Liver (tissue), 8 donors: ENCODE measurements at regions not wholly inside any gene's neighbourhood (a gene's known extent, or its start where the extent isn't known, plus 50 kb on each side); places are given as distances from the start of the nearest gene placed in this dataset.

Experiments
- DNase-seq: peaks from one replicate; pipeline ENCODE4 v3.0.0-alpha.2; 2017; ENCODE audit warnings: low spot score
- H3K27ac ChIP-seq, 2 donors: one replicate each; pipeline ENCODE4 v1.7.0; 2013; ENCODE audit warnings: inconsistent platforms in 2 of 2, low read length in 2 of 2, control low read depth in 1 of 2, low read depth in 1 of 2, mild to moderate bottlenecking in 1 of 2
- H3K27me3 ChIP-seq, 4 donors: one replicate each; pipeline versions ENCODE4 v1.6.1 to v1.7.0; 2013; ENCODE audit warnings: low read length in 3 of 4, inconsistent platforms in 1 of 4, mild to moderate bottlenecking in 1 of 4, moderate library complexity in 1 of 4; ENCODE audit not compliant: control insufficient read depth in 4 of 4, insufficient read depth in 4 of 4
- H3K36me3 ChIP-seq, 4 donors: one replicate each; pipeline versions ENCODE4 v1.6.1 to v1.7.0; 2013; ENCODE audit warnings: low read length in 3 of 4, mild to moderate bottlenecking in 3 of 4, low read depth in 1 of 4, moderate library complexity in 1 of 4; ENCODE audit not compliant: control insufficient read depth in 4 of 4, insufficient read depth in 3 of 4
- H3K4me1 ChIP-seq, 4 donors: one replicate each; pipeline versions ENCODE4 v1.6.1 to v1.7.0; 2013; ENCODE audit warnings: low read length in 3 of 4, mild to moderate bottlenecking in 3 of 4, moderate library complexity in 1 of 4; ENCODE audit not compliant: control insufficient read depth in 4 of 4, insufficient read depth in 4 of 4
- H3K4me3 ChIP-seq, 3 donors: one replicate each; pipeline versions ENCODE4 v1.6.1 to v1.7.0; 2013; ENCODE audit warnings: low read length in 3 of 3, control low read depth in 1 of 3, low read depth in 1 of 3, mild to moderate bottlenecking in 1 of 3
- H3K9ac ChIP-seq, 2 donors: one replicate each; pipeline ENCODE4 v1.7.0; 2013; ENCODE audit warnings: low read length in 2 of 2, mild to moderate bottlenecking in 2 of 2, moderate library complexity in 2 of 2, control low read depth in 1 of 2, low read depth in 1 of 2
- H3K9me3 ChIP-seq, 4 donors: one replicate each; pipeline versions ENCODE4 v1.6.1 to v1.7.0; 2013; ENCODE audit warnings: low read length in 3 of 4; ENCODE audit not compliant: control insufficient read depth in 4 of 4
- EGR1 ChIP-seq, 2 donors: IDR thresholded peaks; 2 replicates each; pipeline ENCODE4 v1.6.1; 2016 to 2018; ENCODE audit warnings: antibody characterized with exemption in 2 of 2, low read depth in 2 of 2
- FOXA1 ChIP-seq: IDR thresholded peaks from 2 replicates; pipeline ENCODE4 v1.6.1; 2016; ENCODE audit warnings: antibody characterized with exemption
- FOXA2 ChIP-seq: IDR thresholded peaks from 2 replicates; pipeline ENCODE4 v1.6.1; 2016; ENCODE audit warnings: antibody characterized with exemption
- GABPA ChIP-seq, 2 donors: IDR thresholded peaks in 1 of 2; conservative IDR thresholded peaks in 1 of 2; 2 replicates each; pipeline ENCODE4 v1.6.1; 2016; ENCODE audit warnings: antibody characterized with exemption in 2 of 2, mild to moderate bottlenecking in 1 of 2, moderate library complexity in 1 of 2
- HNF4A ChIP-seq, 2 donors: conservative IDR thresholded peaks; 2 replicates each; pipeline ENCODE4 v1.6.1; 2016; ENCODE audit warnings: antibody characterized with exemption in 2 of 2, mild to moderate bottlenecking in 2 of 2
- HNF4G ChIP-seq: IDR thresholded peaks from 2 replicates; pipeline ENCODE4 v1.6.1; 2016; ENCODE audit warnings: antibody characterized with exemption
- JUND ChIP-seq, 2 donors: IDR thresholded peaks; 2 replicates each; pipeline ENCODE4 v1.6.1; 2016; ENCODE audit warnings: antibody characterized with exemption in 2 of 2
- NR2F2 ChIP-seq: IDR thresholded peaks from 2 replicates; pipeline ENCODE4 v1.6.1; 2016; ENCODE audit warnings: antibody characterized with exemption
- RAD21 ChIP-seq, 2 donors: IDR thresholded peaks; 2 replicates each; pipeline ENCODE4 v1.6.1; 2016; ENCODE audit warnings: antibody characterized with exemption in 2 of 2, mild to moderate bottlenecking in 2 of 2
- RXRA ChIP-seq, 2 donors: IDR thresholded peaks; 2 replicates each; pipeline ENCODE4 v1.6.1; 2017 to 2018; ENCODE audit warnings: antibody characterized with exemption in 2 of 2, mild to moderate bottlenecking in 1 of 2
- SP1 ChIP-seq: IDR thresholded peaks from 2 replicates; pipeline ENCODE4 v1.6.1; 2018; ENCODE audit warnings: antibody characterized with exemption, mild to moderate bottlenecking
- TAF1 ChIP-seq: conservative IDR thresholded peaks from 2 replicates; pipeline ENCODE4 v1.6.1; 2016; ENCODE audit warnings: antibody characterized with exemption, mild to moderate bottlenecking
- YY1 ChIP-seq: IDR thresholded peaks from 2 replicates; pipeline ENCODE4 v1.6.1; 2016; ENCODE audit warnings: antibody characterized with exemption, mild to moderate bottlenecking
- ZBTB33 ChIP-seq: IDR thresholded peaks from 2 replicates; pipeline ENCODE4 v1.6.1; 2016; ENCODE audit warnings: antibody characterized with exemption
- WGBS: extraction: QIAGEN DNeasy Blood & Tissue Kit; methylation state at CpG from one replicate; pipeline ENCODE4 v1.1.7; 2013; 5-methylcytosine and 5-hydroxymethylcytosine counted together
- TF ChIP-seq, protein P1 (sequence below): IDR thresholded peaks from 2 replicates; pipeline ENCODE4 v1.6.1; 2016; ENCODE audit warnings: antibody characterized with exemption
- TF ChIP-seq, protein P2 (sequence below): IDR thresholded peaks from 2 replicates; pipeline ENCODE4 v1.6.1; 2016; ENCODE audit warnings: antibody characterized with exemption
- TF ChIP-seq, protein P3 (sequence below): fragments of 150-350 bp; IDR thresholded peaks from 2 replicates; pipeline ENCODE4 v1.5.1; 2017; ENCODE audit warnings: improper control_type of control experiment, low read depth, low read length; ENCODE audit not compliant: missing input control
- TF ChIP-seq, protein P4 (sequence below): IDR thresholded peaks from 2 replicates; pipeline ENCODE4 v1.6.1; 2016; ENCODE audit warnings: antibody characterized with exemption, mild to moderate bottlenecking
- donor health status: healthy.
- donor health status: healthy.
- donor health status: healthy.
- donor health status: healthy.
- donor health status: healthy.

GRCh38 chr1:14039582-14040430 is 339.8 kb downstream of the PRDM2 start:
- WGBS = 49% methylated on average over 11 of the region's 11 CpGs
- Histone ChIP-seq H3K27me3 (peaks cover 0 to 3% (median 1%) of the 10 kb centered on the region in 4 donors), H3K9me3 (peaks cover 3 to 23% (median 8%) of the 10 kb centered on the region in 4 donors), H3K4me3 (no peak overlapping the region), H3K4me1 (no peaks in the 10 kb centered on the region), H3K27ac (no peak overlapping the region), H3K36me3 (no peaks in the 10 kb centered on the region), H3K9ac (no peak overlapping the region)
- DNase-seq = no peak
- TF ChIP-seq, protein P1, sequence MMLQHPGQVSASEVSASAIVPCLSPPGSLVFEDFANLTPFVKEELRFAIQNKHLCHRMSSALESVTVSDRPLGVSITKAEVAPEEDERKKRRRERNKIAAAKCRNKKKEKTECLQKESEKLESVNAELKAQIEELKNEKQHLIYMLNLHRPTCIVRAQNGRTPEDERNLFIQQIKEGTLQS = no peak
- TF ChIP-seq GABPA (IDR thresholded peaks at IDR 0.05 in 1 of 2, conservative IDR thresholded peaks at IDR 0.05 in 1 of 2) (no peak), RAD21 (IDR thresholded peaks at IDR 0.05) (no peak), HNF4G (no peak), TAF1 (no peak), FOXA1 (no peak), FOXA2 (no peak), SP1 (no peak), NR2F2 (no peak), EGR1 (IDR thresholded peaks at IDR 0.05; ENCODE audit: low read depth in 2 of 2) (no peak), HNF4A (conservative IDR thresholded peaks at IDR 0.05) (no peak)
- TF ChIP-seq, protein P2, sequence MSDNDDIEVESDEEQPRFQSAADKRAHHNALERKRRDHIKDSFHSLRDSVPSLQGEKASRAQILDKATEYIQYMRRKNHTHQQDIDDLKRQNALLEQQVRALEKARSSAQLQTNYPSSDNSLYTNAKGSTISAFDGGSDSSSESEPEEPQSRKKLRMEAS = no peak

- no peak for DNase-seq
- no peaks in the 10 kb centered on the region for H3K4me1 ChIP-seq
- H3K36me3 ChIP-seq = no peaks in the 10 kb centered on the region
- no peak overlapping the region for H3K9ac ChIP-seq
- H3K9me3 ChIP-seq = no peaks in the 10 kb centered on the region
- peaks cover 0 to 3% (median 0%) of the 10 kb centered on the region in 4 donors for H3K27me3 ChIP-seq
- no peak overlapping the region for H3K4me3 ChIP-seq
- TF ChIP-seq FOXA1 (no peak), ZBTB33 (no peak), RXRA (IDR thresholded peaks at IDR 0.05) (no peak), YY1 (no peak), RAD21 (IDR thresholded peaks at IDR 0.05) (no peak), HNF4G (no peak), JUND (IDR thresholded peaks at IDR 0.05) (no peak), FOXA2 (no peak), NR2F2 (no peak)
- TF ChIP-seq, protein P3, sequence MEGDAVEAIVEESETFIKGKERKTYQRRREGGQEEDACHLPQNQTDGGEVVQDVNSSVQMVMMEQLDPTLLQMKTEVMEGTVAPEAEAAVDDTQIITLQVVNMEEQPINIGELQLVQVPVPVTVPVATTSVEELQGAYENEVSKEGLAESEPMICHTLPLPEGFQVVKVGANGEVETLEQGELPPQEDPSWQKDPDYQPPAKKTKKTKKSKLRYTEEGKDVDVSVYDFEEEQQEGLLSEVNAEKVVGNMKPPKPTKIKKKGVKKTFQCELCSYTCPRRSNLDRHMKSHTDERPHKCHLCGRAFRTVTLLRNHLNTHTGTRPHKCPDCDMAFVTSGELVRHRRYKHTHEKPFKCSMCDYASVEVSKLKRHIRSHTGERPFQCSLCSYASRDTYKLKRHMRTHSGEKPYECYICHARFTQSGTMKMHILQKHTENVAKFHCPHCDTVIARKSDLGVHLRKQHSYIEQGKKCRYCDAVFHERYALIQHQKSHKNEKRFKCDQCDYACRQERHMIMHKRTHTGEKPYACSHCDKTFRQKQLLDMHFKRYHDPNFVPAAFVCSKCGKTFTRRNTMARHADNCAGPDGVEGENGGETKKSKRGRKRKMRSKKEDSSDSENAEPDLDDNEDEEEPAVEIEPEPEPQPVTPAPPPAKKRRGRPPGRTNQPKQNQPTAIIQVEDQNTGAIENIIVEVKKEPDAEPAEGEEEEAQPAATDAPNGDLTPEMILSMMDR = no peak
- TF ChIP-seq, protein P4, sequence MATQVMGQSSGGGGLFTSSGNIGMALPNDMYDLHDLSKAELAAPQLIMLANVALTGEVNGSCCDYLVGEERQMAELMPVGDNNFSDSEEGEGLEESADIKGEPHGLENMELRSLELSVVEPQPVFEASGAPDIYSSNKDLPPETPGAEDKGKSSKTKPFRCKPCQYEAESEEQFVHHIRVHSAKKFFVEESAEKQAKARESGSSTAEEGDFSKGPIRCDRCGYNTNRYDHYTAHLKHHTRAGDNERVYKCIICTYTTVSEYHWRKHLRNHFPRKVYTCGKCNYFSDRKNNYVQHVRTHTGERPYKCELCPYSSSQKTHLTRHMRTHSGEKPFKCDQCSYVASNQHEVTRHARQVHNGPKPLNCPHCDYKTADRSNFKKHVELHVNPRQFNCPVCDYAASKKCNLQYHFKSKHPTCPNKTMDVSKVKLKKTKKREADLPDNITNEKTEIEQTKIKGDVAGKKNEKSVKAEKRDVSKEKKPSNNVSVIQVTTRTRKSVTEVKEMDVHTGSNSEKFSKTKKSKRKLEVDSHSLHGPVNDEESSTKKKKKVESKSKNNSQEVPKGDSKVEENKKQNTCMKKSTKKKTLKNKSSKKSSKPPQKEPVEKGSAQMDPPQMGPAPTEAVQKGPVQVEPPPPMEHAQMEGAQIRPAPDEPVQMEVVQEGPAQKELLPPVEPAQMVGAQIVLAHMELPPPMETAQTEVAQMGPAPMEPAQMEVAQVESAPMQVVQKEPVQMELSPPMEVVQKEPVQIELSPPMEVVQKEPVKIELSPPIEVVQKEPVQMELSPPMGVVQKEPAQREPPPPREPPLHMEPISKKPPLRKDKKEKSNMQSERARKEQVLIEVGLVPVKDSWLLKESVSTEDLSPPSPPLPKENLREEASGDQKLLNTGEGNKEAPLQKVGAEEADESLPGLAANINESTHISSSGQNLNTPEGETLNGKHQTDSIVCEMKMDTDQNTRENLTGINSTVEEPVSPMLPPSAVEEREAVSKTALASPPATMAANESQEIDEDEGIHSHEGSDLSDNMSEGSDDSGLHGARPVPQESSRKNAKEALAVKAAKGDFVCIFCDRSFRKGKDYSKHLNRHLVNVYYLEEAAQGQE = no peak
- 63% methylated on average over 4 of the region's 4 CpGs for WGBS
- no peak overlapping the region for H3K27ac ChIP-seq
These were observed 350.0 kb downstream of the PRDM2 start for GRCh38 chr1:14049965-14050364.
